Stimulated activated CD4-positive, alpha-beta T cell treated with anti-CD3 and anti-CD28 coated beads, Interleukin-2, amount 100 ng/mL, for 4 hours (primary cell): ENCODE measurements at regions not wholly inside any gene's neighbourhood (a gene's known extent, or its start where the extent isn't known, plus 50 kb on each side); places are given as distances from the start of the nearest gene placed in this dataset.

ENCODE experiments used
- DNase-seq: peaks from one replicate; pipeline ENCODE4 v3.0.0-alpha.2; 2020; ENCODE audit warnings: low read depth

DNA sequence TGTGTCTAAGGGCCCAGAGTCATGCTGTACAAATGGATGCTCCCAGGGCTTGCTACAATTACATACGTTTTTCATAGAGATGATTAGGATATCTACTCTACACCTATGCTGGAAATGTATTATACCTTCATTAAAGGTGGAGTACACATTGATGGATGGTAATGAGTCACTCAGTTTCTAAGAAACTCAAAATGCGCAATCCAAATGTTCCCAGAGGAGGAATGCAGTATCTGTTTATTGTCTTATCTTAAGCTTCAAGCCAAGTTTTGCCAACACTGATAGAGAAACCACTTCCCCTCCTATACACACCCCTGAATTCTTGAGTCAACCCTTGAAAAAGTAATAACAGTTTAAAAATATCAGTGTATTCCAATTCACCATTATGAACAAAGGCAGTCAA lies 266.6 kb upstream of the FAR2 start:
- DNase-seq = no peak

DNA sequence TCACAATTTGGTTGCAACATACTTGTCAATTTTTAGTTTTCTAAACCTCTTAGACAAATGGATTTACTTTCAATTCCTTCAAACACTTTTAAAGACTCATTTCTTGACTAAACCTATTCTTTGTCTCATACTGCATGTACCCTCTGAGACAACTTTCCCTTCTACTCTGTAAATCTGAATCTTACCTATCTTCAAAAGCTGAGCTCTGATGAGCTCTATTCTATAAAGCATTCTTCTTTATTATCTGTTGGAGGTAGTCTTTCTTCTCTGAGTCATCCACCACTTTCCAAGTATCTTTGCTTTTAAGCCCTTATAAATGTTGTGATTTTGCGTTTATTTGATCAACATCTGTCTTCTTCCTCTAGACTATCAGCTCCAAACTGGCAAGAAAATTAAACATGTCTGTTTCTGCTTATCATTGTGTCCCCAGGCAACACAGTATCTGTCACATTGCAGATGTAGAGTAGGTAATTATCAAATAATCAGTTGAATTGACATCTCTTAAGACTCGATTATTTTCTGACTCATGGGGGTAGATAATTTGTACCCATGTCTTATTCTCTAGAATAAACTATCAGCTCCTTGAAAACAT lies 265.6 kb upstream of the FAR2 start:
- no peak for DNase-seq

DNA sequence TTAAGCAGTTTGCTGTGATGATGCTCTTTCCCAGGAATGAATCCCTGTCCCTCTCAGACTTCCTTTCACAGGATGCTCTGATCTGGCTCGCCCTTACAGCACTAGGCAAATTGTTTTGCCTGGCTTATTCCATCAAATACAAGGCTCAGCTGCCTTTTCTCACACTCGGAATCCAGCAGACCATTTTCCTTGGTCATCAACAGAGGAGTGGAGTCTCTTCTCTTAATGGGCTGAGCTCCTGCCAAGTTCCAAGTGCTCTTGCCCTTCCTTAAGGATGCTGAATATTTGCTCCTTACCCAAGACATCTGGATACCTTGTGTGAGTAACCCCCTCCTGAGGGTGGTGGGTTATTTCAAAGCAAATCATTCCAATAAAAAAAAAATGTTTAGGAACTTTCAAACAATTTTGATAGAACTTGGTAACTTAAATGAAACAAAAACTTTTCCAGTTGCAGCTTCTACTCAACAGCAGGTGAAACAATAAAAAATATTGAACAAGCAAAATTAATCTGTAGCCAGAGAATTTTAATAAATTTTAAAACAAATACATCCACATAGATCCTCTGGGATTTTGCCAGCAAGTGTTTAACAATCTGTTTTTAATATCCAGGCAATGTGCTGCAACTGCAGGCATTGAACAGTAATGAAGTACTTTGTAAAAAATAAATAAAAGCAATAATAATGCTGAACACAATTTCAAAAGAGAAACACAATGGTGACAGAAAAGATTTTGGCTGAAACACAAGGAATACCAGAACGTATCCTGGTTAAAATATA lies 264.0 kb upstream of the FAR2 start:
- no peak for DNase-seq

DNA sequence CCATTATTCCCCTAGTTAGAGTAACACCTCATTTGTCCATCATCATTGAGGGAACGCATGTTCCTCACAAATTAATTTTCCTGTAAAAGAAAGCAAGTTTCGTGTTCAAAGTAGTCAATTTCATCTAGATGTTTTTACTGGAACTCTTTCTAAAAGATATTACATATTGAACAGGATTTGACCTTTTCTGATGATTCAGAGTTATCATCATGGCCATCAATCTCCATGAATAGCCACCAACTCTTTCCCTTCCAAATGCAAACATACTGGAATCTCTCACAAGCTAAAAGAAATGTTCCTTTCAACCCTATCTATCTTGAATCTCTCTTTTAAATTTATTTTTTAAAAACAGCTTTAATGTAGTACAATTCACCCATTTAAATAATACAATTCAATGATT lies 263.1 kb upstream of the FAR2 start:
- no peak for DNase-seq

DNA sequence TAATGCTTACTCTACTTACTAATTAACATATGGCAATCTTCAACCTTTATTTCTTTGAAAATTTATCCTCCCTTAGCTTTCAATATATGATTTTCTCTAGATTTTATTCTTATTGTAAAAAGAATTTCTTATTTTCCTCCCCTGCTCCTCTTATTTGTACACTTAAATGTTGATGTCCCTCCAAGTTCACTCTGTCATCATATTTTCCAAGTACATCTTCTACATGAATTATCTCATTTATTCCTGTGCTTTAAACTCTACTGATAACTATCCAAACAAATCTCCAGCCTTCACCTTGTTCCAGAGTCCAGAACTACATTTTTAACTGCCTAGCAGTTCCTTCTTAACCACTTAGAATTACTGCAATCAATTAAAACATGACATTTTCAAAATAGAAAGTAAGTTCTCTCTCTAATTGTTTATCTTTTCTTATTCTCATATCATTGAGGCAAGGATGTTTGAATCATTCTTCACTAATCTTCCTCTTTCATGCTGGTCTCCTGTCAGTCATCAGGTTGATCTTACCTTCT lies 261.6 kb upstream of the FAR2 start:
- no peak for DNase-seq

DNA sequence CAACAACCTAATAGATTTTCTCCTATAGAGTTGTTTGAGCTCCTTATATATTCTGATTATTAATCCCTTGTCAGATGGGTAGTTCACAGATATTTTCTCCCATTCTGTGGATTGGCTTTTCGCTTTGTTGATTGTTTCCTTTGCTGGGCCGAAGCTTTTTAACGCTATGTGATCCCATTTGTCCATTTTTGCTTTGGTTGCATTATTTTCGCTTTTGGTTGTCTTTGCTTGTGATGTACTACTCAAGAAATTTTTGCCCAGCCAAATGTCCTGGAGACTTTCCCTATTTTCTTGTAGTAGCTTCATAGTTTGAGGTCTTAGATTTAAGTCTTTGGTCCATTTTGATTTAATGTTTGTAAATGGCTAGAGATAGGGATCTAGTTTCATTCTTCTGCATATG lies 258.4 kb upstream of the FAR2 start:
- no peak for DNase-seq

DNA sequence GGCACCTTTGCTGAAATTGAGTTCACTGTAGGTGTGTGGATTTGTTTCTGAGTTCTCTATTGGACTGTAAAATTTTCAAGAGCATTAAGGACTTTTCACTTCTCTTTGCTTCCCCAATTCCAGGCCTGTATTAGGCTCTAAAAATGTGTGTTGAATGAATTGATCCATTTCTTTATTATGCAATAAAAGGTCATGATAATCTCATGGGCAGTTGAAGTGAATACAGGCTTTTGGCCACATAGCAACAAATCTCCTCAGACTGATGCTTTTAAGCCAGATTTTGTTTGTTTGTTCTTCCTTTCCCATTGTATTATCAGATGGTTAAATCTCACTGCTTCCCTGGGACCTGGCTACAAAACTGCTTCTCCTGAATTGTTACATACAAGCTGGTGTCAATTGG lies 258.0 kb upstream of the FAR2 start:
- DNase-seq = no peak

DNA sequence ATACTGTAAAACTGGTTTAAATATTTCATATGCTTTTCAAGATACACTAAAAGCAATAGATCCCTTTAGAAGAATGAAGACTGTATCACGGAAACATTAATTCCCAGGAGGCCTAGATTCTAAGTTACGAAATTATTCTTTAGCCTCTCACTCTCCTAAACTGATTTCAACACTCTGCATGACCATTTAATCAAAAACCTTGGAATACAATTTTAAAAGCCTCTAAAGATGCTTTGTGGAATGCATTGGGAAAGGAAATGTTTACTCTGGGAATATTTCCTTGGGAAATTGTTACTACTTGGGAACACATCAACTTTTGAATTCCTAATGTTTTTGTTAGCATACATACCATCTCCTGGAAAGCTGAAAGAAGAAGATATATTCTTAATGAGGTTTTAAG lies 255.7 kb upstream of the FAR2 start:
- no peak for DNase-seq

DNA sequence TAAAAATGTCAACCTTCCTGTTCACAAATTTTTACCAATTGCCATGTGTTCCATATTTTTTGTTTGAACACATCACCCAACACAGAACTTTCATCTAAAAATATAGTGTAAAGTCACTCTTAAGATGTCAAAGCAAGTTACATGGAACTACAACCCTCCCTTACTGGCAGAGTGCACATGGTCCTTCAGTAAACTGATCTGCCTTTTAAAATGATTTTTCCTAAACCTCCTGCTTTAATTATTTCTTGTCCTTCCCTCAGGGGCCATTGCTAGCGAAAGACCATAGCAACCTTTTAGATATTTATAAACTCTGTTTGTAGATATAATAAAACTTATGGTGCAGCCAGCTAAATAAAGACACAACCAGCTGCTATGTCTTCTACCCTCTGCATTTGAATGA lies 255.2 kb upstream of the FAR2 start:
- DNase-seq = no peak

DNA sequence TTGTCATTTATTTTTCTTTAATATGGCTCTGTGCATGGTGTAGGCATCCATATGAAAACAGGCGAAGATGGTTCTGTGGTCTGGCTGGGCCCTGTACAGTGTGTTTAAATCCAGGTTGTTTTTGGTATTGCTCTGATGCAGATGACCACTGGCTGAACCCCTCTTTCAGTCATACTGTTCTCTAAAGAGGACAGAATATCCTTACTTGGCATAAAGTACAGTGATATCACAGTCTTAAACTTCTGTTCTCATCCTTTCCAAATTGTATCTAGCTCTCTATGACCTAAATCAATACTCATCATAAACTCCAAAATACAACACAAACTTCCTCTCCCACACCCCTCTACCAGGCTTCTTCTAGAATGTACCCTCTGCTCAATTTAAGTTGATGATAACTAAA lies 252.7 kb upstream of the FAR2 start:
- DNase-seq = no peak

DNA sequence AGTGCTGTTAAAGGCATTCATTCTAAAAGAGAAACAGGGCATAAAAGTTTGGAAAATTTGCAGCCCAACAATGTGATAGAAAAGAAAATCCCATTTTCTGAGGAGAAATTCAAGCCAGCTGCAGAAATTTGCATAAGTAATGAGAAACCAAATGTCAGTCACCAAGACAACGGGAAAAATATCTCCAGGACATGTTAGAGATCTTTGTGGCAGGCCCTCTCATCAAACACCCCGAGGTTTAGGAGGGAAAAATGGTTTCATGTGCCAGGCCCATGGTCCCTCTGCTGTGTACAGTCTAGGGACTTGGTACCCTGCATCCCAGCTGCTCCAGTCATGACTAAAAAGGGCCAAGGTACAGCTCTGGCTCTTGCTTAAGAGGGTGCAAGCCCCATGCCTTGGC lies 251.0 kb upstream of the FAR2 start:
- no peak for DNase-seq

DNA sequence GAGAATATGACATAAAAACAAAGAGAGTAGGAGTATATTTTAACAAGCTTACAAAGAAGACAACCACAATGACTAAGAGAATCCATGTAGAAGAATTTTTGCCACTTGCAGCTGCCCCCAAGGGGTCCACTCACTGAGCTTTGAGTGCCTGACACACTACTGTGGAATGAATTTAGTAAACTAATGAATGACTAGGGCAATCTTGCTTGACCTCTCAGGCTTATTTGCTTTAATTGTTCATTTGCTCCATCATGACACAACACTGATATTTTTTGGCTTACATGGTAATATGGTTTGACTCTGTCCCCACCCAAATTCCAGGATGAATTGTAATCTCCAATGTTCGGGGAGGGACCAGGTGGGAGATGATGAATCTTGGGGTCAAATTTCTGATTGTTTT lies 249.1 kb upstream of the FAR2 start:
- DNase-seq = no peak

DNA sequence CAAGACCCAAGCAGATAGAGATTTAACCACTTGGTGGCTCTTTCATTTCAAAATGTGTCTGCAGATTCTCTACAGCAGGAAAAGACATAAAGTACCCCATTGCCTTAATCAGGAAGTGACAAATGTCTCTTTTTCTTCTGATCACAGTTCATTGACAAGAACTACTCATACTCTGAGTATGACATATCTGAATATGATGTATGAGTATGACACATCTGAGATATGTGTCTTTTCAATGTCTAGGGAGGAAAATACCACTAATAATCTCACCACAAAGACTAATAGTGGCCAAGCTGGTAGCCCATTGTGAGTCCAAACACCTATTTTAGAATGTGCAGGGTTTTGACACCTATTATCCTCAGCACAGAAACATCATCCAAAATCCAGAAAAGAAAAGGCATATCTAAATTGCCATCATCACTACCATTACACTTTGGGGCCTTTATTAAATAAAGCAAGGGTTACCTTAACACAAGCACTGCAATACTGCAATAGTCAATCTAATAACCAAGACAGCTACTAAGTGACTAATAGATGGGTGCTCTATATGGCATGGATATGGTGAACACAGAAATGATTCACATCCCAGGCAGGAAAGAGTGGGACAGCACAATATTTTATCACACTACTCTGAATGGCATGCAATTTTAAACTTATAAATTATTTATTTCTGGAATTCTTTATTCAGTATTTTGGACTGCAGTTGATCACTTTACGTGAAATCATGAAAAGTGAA lies 243.7 kb upstream of the FAR2 start:
- DNase-seq = no peak

DNA sequence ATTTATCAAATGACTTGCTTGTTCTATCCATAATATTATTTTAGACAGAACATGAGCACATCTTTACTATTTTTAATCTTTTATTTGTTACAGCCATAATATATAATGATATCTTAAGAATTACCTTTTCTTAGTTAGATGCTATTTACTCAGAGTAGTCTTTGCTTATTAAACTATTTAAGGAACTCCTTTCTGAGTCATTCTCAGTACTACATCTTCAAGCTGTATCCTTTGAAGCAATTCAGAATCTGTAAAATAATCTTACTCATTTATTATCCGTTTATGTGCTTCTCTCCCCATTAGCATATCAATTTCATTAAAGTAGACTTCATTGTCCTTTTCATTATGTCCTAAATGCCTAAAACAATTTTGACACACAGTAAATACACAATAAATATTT lies 240.4 kb upstream of the FAR2 start:
- no peak for DNase-seq

DNA sequence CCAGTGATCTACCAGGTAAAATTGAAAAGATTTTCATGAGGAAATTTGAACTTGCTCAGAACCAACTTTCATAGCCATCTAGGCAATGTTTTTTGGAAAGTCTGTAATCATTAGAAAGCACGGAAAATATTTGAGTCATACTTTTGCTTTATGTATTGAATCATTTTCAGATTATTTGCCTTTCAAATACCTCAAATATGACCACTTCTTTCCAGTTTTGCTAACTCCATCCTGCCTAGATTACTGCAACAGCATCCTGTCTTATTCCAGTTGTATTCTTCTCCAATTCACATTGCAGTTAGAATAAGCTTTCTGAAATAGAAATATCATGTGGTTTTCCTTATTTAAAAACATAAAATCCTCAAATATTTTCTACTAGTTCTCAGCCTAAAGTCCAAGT lies 239.8 kb upstream of the FAR2 start:
- DNase-seq = no peak

DNA sequence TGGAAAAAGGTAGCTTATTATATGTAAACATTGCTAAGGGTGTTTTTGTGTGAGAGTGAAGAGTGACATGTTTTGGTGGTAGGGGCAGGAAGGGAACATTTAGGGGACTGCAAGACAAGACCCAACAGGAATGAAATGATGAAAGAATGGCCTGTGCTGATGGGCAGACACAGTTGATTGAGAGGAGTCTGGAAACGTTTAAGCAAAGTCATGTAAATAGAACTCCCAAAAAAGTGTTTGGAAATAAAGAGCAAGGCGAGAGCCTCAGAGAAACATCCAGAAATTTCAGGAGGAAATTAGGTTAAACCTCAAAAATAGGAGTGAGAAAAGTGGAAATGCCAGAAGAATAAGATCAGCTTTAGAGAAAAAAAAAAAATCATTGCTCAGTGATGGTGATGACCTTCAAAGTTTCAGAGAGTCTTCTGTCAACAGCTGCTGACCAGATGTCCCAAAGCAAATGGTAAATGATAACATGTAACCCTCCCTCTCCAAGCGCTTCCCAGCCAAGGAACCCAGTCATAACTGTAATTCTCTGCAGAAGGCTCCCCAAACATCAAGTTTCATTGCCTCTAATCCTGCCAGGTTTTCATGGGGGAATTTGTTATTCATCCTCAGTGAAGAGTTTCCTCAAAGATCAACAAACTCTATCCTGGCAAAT lies 223.2 kb upstream of the FAR2 start:
- DNase-seq = no peak

DNA sequence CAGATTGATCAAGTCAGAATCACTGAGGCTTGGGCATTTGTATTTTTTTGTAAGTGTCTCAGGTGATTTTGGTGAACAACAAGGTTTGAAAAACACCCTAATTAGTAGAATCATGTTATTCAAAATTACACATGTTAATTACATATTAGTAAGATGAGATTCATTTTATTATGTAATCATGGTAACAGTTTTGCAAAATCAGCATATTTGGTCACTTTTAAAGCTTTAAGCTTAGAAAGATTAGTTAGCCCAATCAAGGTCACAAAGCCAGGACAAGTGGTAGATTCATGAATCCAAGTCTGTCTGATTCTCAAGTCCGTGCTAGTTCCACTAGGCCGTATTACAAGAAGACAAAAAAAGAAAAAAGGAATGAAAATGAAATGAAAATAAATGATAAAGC lies 218.4 kb upstream of the FAR2 start:
- DNase-seq = no peak

DNA sequence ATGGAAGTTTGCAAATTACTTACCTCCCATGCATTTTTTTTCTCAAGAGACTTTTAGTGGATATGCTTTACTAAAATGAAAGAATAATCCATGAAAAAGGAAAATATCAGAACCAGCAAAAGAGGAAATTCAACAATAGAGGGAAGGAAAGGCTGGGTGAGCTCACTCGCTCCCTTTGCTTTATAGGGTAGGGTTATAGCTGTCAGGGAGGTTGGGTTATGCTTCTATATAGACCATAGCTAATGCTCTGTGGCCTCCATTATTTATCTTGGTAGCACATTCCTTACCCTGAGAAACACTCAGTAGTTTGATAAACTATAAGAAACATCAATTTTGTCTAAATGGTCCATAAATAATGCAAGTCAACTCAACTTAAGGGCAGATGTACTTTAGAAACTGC lies 215.9 kb upstream of the FAR2 start:
- DNase-seq = no peak

DNA sequence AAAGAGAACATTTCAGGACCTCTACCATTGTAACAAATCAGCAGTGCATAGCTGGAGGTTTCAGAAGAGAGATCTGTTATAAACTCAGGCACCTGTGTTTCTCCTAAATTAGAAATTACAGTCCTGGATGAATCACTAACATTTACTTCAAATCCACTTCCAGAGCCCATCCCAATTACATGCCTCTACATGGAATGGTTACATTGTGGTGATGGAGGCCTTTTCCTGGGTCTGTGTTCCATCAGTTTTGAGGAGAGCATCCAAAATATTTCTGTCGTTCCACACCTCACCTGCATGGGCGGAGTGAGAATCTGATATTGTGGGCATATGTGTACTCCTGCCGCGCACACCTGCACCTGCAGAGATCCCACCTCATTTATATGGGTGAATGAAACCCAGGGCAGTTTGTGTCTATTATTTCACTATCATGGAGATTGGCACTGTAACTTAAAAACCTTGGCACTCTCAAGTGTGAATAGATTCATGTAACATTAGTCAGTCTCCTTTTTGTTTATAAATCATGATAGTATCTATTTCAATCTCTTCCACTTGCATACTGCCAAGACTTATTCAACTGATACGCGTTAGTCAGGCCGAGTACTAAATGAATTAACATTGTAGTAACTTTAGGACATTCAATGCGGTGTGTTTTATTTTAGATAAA lies 215.1 kb upstream of the FAR2 start:
- no peak for DNase-seq

DNA sequence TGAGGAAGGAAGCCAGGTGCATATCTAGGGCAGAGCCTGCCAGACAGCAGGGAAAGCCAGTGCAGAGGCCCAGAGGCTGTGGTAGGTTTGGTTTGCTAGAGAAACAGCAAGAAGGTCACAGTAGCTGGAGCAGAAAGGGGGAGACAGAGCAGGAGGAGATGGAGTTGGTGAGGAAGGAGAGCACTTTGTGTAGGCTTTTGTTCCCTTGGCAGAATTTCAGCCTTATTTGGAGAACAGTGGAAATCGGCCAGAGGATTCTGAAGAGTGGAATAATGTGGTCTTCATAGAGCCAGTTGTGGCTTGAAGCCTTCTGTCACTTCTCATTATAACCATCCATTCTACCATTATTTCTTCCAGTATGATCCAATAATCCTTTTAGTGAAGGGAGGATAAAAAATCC lies 212.9 kb upstream of the FAR2 start:
- no peak for DNase-seq

DNA sequence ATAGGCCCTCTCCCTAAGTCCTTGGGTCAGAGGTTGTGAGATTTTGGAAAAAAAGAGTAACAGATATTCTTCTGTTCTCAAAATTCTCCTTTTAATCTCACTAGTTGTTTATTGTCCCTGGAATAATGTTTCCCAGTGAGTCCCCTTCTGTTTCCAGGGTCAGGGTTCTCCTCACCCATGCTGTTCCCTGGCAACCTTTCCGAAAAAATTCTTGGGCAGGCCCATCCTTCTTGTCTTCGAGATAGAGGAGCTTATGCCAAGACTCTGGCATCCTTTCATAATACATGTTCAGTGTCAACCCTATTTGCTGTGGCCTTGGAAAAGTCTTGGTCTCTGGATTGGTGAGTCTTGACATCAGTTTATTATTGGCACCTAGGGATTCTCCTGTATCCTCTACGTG lies 212.4 kb upstream of the FAR2 start:
- no peak for DNase-seq

DNA sequence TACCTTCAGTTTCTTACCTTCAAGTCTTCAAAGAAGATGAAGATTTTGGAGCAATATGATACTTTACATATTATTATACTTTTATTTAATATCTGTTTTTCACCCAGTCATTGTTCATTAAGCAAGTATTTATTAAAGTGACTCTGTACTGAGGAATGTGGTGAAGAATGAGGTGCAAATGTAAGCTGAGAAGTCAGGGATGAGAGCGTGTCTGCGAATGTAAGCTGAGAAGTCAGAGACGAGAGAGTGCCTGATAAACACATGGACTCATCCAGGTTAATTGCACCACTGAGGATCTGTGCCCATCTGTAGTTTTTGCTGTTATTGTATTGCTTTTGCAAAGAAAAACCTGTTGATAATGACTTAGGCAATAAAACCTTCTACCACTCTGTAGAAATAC lies 211.9 kb upstream of the FAR2 start:
- no peak for DNase-seq
